ENCODE measurements at regions not wholly inside any gene's neighbourhood (a gene's known extent, or its start where the extent isn't known, plus 50 kb on each side); places are given as distances from the start of the nearest gene placed in this dataset.

DNA sequence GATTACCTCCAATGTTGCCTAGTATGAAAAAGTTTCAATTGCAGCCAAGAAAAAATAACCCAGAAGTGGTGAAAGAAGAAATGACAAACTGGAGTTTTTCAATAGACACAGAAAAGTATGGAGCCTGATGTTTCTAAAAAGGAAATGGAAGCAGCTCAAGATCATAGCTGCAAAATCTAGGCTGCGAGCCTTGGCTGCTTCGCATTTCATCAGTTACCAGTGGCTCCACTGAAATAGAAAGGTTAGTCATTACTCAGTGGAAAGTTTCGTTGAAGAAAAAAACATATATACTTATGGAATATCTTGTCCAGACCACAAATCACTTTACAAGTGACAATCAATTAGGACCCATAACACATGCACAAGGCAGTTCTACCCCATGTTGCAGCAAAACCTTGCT lies 206.8 kb upstream of the SOX9 start:
- Histone ChIP-seq H3K9ac (ENCODE audit: low read length) (no peak overlapping the region), H3K4me3 (ENCODE audit: insufficient read depth, low read length, poor library complexity, severe bottlenecking) (no peak overlapping the region), H3K4me2 (ENCODE audit: low read depth, low read length, poor library complexity, severe bottlenecking) (no peak overlapping the region), H3K27me3 (ENCODE audit: low read length) (no peaks in the 10 kb centered on the region), H3K36me3 (ENCODE audit: low read length) (no peaks in the 10 kb centered on the region), H3K79me2 (ENCODE audit: insufficient read depth, low read length) (no peaks in the 10 kb centered on the region), H3K27ac (ENCODE audit: low read depth, low read length) (no peak overlapping the region), H3K9me3 (ENCODE audit: insufficient read depth, low read length) (no peaks in the 10 kb centered on the region), H3F3A (ENCODE audit: insufficient read depth) (no peaks in the 10 kb centered on the region), H2AFZ (ENCODE audit: low read depth, low read length, severe bottlenecking) (no peak overlapping the region), H3K9me2 (replicated peaks; ENCODE audit: insufficient read depth, low read length) (no peaks in the 10 kb centered on the region), H4K20me1 (ENCODE audit: low read depth, low read length) (no peaks in the 10 kb centered on the region)
- no peak for TF ChIP-seq EZH2phosphoT487 (conservative IDR thresholded peaks at IDR 0.05; ENCODE audit: low read length)
- TF ChIP-seq, protein P1, sequence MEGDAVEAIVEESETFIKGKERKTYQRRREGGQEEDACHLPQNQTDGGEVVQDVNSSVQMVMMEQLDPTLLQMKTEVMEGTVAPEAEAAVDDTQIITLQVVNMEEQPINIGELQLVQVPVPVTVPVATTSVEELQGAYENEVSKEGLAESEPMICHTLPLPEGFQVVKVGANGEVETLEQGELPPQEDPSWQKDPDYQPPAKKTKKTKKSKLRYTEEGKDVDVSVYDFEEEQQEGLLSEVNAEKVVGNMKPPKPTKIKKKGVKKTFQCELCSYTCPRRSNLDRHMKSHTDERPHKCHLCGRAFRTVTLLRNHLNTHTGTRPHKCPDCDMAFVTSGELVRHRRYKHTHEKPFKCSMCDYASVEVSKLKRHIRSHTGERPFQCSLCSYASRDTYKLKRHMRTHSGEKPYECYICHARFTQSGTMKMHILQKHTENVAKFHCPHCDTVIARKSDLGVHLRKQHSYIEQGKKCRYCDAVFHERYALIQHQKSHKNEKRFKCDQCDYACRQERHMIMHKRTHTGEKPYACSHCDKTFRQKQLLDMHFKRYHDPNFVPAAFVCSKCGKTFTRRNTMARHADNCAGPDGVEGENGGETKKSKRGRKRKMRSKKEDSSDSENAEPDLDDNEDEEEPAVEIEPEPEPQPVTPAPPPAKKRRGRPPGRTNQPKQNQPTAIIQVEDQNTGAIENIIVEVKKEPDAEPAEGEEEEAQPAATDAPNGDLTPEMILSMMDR (IDR thresholded peaks at IDR 0.05; ENCODE audit: insufficient read depth, low read length, poor library complexity, severe bottlenecking): no peak

DNA sequence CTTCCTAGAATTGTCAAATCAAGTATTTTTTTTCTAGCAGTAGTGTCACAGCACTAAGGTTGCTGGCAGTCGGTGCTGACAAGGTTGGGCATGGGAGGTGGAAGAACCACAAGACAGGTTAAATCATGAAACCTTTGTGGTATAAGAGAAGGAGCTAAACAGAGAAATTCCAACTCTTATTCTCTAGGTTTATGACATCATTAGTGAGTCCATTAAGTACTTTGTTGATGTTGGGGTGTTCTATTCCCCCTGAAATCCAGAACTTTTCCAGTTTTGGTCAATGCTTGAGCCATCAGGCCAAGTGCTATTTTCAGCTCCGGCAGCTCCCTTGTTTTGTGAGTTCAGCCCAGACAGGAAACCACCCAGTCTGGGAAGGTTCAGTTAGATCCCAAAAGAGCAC lies 206.0 kb upstream of the SOX9 start:
- H3K9me2 ChIP-seq (replicated peaks; ENCODE audit: insufficient read depth, low read length): no peaks in the 10 kb centered on the region
- H3K79me2 ChIP-seq (ENCODE audit: insufficient read depth, low read length): no peaks in the 10 kb centered on the region
- TF ChIP-seq EZH2phosphoT487 (conservative IDR thresholded peaks at IDR 0.05; ENCODE audit: low read length): no peak
- TF ChIP-seq, protein P1 (IDR thresholded peaks at IDR 0.05; ENCODE audit: insufficient read depth, low read length, poor library complexity, severe bottlenecking): no peak
- H3K36me3 ChIP-seq (ENCODE audit: low read length): no peaks in the 10 kb centered on the region
- H3K4me2 ChIP-seq (ENCODE audit: low read depth, low read length, poor library complexity, severe bottlenecking): no peak overlapping the region
- H4K20me1 ChIP-seq (ENCODE audit: low read depth, low read length): no peaks in the 10 kb centered on the region
- H3F3A ChIP-seq (ENCODE audit: insufficient read depth): no peaks in the 10 kb centered on the region
- no peak overlapping the region for H3K9ac ChIP-seq (ENCODE audit: low read length)
- H3K9me3 ChIP-seq (ENCODE audit: insufficient read depth, low read length): no peaks in the 10 kb centered on the region
- H2AFZ ChIP-seq (ENCODE audit: low read depth, low read length, severe bottlenecking): no peak overlapping the region
- no peaks in the 10 kb centered on the region for H3K27me3 ChIP-seq (ENCODE audit: low read length)
- H3K27ac ChIP-seq (ENCODE audit: low read depth, low read length): no peak overlapping the region
- H3K4me3 ChIP-seq (ENCODE audit: insufficient read depth, low read length, poor library complexity, severe bottlenecking): no peak overlapping the region

DNA sequence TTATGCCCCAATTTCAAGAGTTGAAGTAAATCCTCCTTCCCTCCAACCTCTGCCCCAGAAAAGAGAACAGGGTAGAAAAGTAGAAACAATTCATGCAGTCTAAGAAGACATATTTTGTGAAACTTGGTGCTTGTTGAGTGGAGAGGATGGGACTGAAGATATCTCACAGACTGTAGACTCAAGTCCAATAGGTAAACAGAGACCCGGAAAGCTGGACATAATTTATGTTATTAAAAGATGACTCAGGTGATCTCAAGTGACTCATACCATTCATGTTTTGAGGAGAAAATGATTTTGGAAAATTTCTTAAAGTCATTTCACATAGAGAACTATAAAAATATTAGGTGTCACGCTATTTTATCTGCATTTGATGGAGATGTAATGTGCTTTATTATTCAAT lies 203.1 kb upstream of the SOX9 start:
- Histone ChIP-seq H4K20me1 (ENCODE audit: low read depth, low read length) (no peaks in the 10 kb centered on the region), H3K4me3 (ENCODE audit: insufficient read depth, low read length, poor library complexity, severe bottlenecking) (no peak overlapping the region), H3K27ac (ENCODE audit: low read depth, low read length) (no peak overlapping the region), H2AFZ (ENCODE audit: low read depth, low read length, severe bottlenecking) (no peak overlapping the region), H3K79me2 (ENCODE audit: insufficient read depth, low read length) (no peaks in the 10 kb centered on the region), H3F3A (ENCODE audit: insufficient read depth) (no peaks in the 10 kb centered on the region), H3K4me2 (ENCODE audit: low read depth, low read length, poor library complexity, severe bottlenecking) (no peak overlapping the region), H3K9me3 (ENCODE audit: insufficient read depth, low read length) (no peaks in the 10 kb centered on the region), H3K9ac (ENCODE audit: low read length) (no peak overlapping the region), H3K36me3 (ENCODE audit: low read length) (no peaks in the 10 kb centered on the region), H3K9me2 (replicated peaks; ENCODE audit: insufficient read depth, low read length) (no peaks in the 10 kb centered on the region), H3K27me3 (ENCODE audit: low read length) (no peaks in the 10 kb centered on the region)
- no peak for TF ChIP-seq EZH2phosphoT487 (conservative IDR thresholded peaks at IDR 0.05; ENCODE audit: low read length)
- TF ChIP-seq, protein P1 (IDR thresholded peaks at IDR 0.05; ENCODE audit: insufficient read depth, low read length, poor library complexity, severe bottlenecking): no peak

DNA sequence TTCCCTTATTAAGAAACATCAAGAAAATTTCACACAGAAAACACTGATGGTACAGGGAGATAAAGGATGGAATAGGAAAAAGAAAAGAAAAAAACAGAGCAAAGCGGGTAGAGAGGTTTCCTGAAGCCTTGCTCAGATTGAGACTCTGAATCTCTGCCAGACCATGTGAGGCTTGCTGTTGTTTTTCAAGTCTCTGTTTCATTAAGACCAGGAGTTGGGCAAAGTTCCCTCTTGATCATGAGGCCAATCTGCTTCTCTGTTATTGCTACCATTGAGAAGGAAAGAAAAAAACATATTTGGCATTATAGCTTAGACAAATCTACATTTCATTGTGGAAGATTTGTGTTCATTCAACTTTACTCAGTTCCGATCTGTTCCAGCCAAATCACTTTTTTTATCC lies 201.6 kb upstream of the SOX9 start:
- no peaks in the 10 kb centered on the region for H3K36me3 ChIP-seq (ENCODE audit: low read length)
- H2AFZ ChIP-seq (ENCODE audit: low read depth, low read length, severe bottlenecking): no peak overlapping the region

More for the DNA sequence above, 201.6 kb upstream of the SOX9 start:
- Histone ChIP-seq H3K9ac (ENCODE audit: low read length) (no peak overlapping the region), H3K4me3 (ENCODE audit: insufficient read depth, low read length, poor library complexity, severe bottlenecking) (no peak overlapping the region), H3K4me2 (ENCODE audit: low read depth, low read length, poor library complexity, severe bottlenecking) (no peak overlapping the region), H3K9me2 (replicated peaks; ENCODE audit: insufficient read depth, low read length) (no peaks in the 10 kb centered on the region), H3F3A (ENCODE audit: insufficient read depth) (no peaks in the 10 kb centered on the region), H4K20me1 (ENCODE audit: low read depth, low read length) (no peaks in the 10 kb centered on the region), H3K9me3 (ENCODE audit: insufficient read depth, low read length) (no peaks in the 10 kb centered on the region), H3K27ac (ENCODE audit: low read depth, low read length) (no peak overlapping the region), H3K79me2 (ENCODE audit: insufficient read depth, low read length) (no peaks in the 10 kb centered on the region), H3K27me3 (ENCODE audit: low read length) (no peaks in the 10 kb centered on the region)
- TF ChIP-seq EZH2phosphoT487 (conservative IDR thresholded peaks at IDR 0.05; ENCODE audit: low read length): no peak
- TF ChIP-seq, protein P1 (IDR thresholded peaks at IDR 0.05; ENCODE audit: insufficient read depth, low read length, poor library complexity, severe bottlenecking): no peak
